Fibroblast of lung (primary cell): ENCODE measurements at regions not wholly inside any gene's neighbourhood (a gene's known extent, or its start where the extent isn't known, plus 50 kb on each side); places are given as distances from the start of the nearest gene placed in this dataset.

Source experiments
- EZH2 ChIP-seq: IDR thresholded peaks from 2 replicates; pipeline ENCODE4 v1.5.1; 2012; ENCODE audit warnings: low read length, control low read depth, mild to moderate bottlenecking; ENCODE audit errors: missing control alignments
- TF ChIP-seq, protein P1 (sequence below), 2 donors: IDR thresholded peaks in 1 of 2; conservative IDR thresholded peaks in 1 of 2; 1 replicate in 1 of 2; 2 replicates in 1 of 2; pipeline ENCODE4 v1.5.1; 2011 to 2012; ENCODE audit warnings: low read length in 2 of 2, control low read depth in 1 of 2, inconsistent platforms in 1 of 2, low read depth in 1 of 2, mild to moderate bottlenecking in 1 of 2

DNA sequence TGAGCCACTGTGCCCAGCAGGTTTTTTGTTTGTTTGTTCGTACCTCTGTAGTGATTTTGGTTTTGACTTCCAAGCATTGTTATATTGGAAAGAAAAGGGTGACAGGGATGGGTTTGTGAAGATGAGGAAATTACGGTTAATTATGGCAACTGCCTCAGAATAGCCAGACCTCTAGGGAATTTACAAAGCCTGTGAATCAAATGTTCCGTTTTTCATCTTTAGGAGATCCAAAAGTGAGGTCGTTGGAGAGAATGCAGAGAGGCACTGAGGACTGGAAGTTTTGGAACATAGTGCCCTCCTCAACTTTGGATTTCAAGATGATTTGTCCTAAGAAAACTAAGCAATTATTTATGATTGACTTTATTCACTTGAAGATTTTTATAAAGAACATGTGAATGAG is 54.5 kb upstream of the EVL start:
- TF ChIP-seq, protein P1, sequence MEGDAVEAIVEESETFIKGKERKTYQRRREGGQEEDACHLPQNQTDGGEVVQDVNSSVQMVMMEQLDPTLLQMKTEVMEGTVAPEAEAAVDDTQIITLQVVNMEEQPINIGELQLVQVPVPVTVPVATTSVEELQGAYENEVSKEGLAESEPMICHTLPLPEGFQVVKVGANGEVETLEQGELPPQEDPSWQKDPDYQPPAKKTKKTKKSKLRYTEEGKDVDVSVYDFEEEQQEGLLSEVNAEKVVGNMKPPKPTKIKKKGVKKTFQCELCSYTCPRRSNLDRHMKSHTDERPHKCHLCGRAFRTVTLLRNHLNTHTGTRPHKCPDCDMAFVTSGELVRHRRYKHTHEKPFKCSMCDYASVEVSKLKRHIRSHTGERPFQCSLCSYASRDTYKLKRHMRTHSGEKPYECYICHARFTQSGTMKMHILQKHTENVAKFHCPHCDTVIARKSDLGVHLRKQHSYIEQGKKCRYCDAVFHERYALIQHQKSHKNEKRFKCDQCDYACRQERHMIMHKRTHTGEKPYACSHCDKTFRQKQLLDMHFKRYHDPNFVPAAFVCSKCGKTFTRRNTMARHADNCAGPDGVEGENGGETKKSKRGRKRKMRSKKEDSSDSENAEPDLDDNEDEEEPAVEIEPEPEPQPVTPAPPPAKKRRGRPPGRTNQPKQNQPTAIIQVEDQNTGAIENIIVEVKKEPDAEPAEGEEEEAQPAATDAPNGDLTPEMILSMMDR (conservative IDR thresholded peaks at IDR 0.05 in 1 of 2, IDR thresholded peaks at IDR 0.05 in 1 of 2; ENCODE audit: low read depth in 1 of 2, low read length in 2 of 2), result no peak
- TF ChIP-seq EZH2, result no peak
